ENCODE measurements at regions not wholly inside any gene's neighbourhood (a gene's known extent, or its start where the extent isn't known, plus 50 kb on each side); places are given as distances from the start of the nearest gene placed in this dataset.

GRCh38 chr2:66048667-66049066 is 386.3 kb upstream of the MEIS1 start:
- TF ChIP-seq, protein P1, sequence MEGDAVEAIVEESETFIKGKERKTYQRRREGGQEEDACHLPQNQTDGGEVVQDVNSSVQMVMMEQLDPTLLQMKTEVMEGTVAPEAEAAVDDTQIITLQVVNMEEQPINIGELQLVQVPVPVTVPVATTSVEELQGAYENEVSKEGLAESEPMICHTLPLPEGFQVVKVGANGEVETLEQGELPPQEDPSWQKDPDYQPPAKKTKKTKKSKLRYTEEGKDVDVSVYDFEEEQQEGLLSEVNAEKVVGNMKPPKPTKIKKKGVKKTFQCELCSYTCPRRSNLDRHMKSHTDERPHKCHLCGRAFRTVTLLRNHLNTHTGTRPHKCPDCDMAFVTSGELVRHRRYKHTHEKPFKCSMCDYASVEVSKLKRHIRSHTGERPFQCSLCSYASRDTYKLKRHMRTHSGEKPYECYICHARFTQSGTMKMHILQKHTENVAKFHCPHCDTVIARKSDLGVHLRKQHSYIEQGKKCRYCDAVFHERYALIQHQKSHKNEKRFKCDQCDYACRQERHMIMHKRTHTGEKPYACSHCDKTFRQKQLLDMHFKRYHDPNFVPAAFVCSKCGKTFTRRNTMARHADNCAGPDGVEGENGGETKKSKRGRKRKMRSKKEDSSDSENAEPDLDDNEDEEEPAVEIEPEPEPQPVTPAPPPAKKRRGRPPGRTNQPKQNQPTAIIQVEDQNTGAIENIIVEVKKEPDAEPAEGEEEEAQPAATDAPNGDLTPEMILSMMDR (IDR thresholded peaks at IDR 0.05), result no peak
- no peak for TF ChIP-seq POLR2A (IDR thresholded peaks at IDR 0.05)
- Histone ChIP-seq H3K27ac (no peak overlapping the region), H3K9me3 (no peaks in the 10 kb centered on the region), H3K27me3 (no peaks in the 10 kb centered on the region), H3K36me3 (no peaks in the 10 kb centered on the region), H3K4me1 (no peaks in the 10 kb centered on the region), H3K4me3 (no peak overlapping the region)
- DNase-seq, result no peak
- intact Hi-C loops (cut with DNase I; ENCODE audit: low total_unique reads), result no loop called here

GRCh38 chr2:66041902-66042657 is 392.8 kb upstream of the MEIS1 start:
- H3K4me3 ChIP-seq, result no peak overlapping the region
- DNase-seq, result no peak
- H3K27ac ChIP-seq, result peak overlapping the region in 1 of 2 donors; percentile 23
- H3K36me3 ChIP-seq, result no peaks in the 10 kb centered on the region
- H3K4me1 ChIP-seq, result no peaks in the 10 kb centered on the region
- TF ChIP-seq, protein P1 (IDR thresholded peaks at IDR 0.05), result no peak
- TF ChIP-seq POLR2A (IDR thresholded peaks at IDR 0.05), result no peak
- H3K27me3 ChIP-seq, result no peaks in the 10 kb centered on the region
- no peaks in the 10 kb centered on the region for H3K9me3 ChIP-seq
- intact Hi-C loops (cut with DNase I; ENCODE audit: low total_unique reads), result no loop called here

DNA sequence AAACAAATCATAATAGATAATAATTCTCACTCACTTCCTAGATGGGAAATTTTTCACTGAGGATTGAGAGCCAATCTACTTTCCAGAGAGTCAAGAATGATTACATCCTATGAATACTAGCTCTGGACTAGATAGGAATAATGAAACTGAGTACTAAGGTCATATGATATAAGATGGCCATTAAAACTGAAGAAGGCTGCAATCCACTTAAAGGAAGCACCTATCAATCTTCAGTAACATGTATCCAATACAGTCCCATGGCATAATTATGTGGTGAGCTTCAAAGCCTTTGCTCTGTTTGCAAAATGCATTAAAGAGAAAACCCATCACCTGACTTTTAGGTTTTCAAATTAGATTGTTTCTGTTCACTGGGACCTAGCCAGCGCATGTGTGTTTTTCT is 398.0 kb upstream of the MEIS1 start:
- Histone ChIP-seq H3K36me3 (no peaks in the 10 kb centered on the region), H3K27ac (no peak overlapping the region), H3K4me1 (no peaks in the 10 kb centered on the region), H3K9me3 (no peaks in the 10 kb centered on the region), H3K27me3 (no peaks in the 10 kb centered on the region), H3K4me3 (no peak overlapping the region)
- intact Hi-C loops (cut with DNase I; ENCODE audit: low total_unique reads), result no loop called here
- no peak for DNase-seq
- TF ChIP-seq, protein P1 (IDR thresholded peaks at IDR 0.05), result no peak
- TF ChIP-seq POLR2A (IDR thresholded peaks at IDR 0.05), result no peak

DNA sequence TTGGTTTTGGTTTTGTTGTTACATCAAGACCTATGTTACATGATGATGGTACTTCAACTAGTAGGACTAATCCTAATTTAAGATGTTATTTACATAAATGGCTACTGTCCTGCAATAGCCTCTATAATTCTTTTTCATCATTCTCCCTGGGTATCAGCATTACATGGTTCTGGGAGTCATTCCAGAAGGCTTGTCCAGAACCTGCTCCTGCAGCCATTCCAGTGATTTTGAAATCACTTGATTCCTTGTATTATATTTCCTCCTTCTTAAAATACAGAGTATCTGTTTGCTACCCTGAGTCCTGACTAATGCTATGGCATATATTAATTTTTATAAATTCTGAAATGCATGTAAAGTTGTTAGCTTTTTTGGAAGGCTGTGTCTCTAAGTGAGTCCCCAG is 400.5 kb upstream of the MEIS1 start:
- Histone ChIP-seq H3K36me3 (no peaks in the 10 kb centered on the region), H3K4me3 (no peak overlapping the region), H3K9me3 (no peaks in the 10 kb centered on the region), H3K27ac (no peak overlapping the region), H3K4me1 (no peaks in the 10 kb centered on the region), H3K27me3 (no peaks in the 10 kb centered on the region)
- TF ChIP-seq, protein P1 (IDR thresholded peaks at IDR 0.05), result no peak
- intact Hi-C loops (cut with DNase I; ENCODE audit: low total_unique reads), result no loop called here
- no peak for DNase-seq

DNA sequence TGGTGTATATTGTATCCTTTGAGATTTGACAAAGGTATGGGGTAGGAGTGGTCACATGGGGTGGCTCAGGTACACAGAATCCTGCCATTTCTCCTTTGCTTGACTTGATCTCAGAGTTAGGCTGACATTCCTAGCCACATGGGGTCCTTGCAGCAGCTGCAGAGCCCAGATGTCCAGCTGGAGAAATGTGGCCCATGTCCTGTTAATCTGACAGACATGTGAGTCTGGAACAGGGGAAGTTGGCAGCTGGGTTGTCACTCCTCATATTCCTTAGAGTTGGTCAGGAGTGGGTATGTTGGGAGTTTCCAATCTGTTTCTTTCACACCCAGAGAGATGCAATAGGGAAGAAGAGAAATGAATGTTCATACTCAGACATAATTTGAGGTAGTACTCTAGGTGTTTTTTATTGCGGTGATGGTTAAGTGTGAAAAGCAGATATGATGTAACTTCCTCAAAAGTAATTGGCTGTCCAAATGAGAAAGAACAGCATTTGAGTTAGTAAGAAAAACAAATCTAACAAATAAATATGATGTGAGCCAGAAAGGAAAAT is 402.6 kb upstream of the MEIS1 start:
- intact Hi-C loops (cut with DNase I; ENCODE audit: low total_unique reads), result no loop called here
- no peaks in the 10 kb centered on the region for H3K4me1 ChIP-seq
- no peaks in the 10 kb centered on the region for H3K36me3 ChIP-seq
- H3K9me3 ChIP-seq, result no peaks in the 10 kb centered on the region
- H3K27ac ChIP-seq, result no peak overlapping the region
- H3K4me3 ChIP-seq, result no peak overlapping the region
- H3K27me3 ChIP-seq, result no peaks in the 10 kb centered on the region
- no peak for DNase-seq
- no peak for TF ChIP-seq POLR2A (IDR thresholded peaks at IDR 0.05)
